Activated naive CD4-positive, alpha-beta T cell treated with anti-CD3 and anti-CD28 coated beads, Interleukin-2, amount 50 U/mL, for 72 hours (primary cell): ENCODE measurements at regions not wholly inside any gene's neighbourhood (a gene's known extent, or its start where the extent isn't known, plus 50 kb on each side); places are given as distances from the start of the nearest gene placed in this dataset.

Source experiments
- ATAC-seq, 2 donors: fragments of 150-1000 bp; cut with Tn5 transposase; 2 replicates each; pipeline ENCODE4 v1.10.0; 2021; ENCODE audit warnings: mild to moderate bottlenecking in 2 of 2, moderate library complexity in 2 of 2
- DNase-seq, 2 donors: peaks; one replicate each; pipeline ENCODE4 v3.0.0; 2021 to 2022; ENCODE audit warnings: low spot score in 2 of 2
- H3K27ac Mint-ChIP-seq, 2 donors: one replicate each; pipeline ENCODE4 v1.8.0; 2022; ENCODE audit warnings: mild to moderate bottlenecking in 2 of 2, mixed read lengths in 2 of 2
- H3K36me3 Mint-ChIP-seq, 2 donors: one replicate each; pipeline ENCODE4 v1.8.0; 2022; ENCODE audit warnings: mixed read lengths in 2 of 2
- H3K9me3 Mint-ChIP-seq, 2 donors: one replicate each; pipeline ENCODE4 v1.8.0; 2022; ENCODE audit warnings: mixed read lengths in 2 of 2

DNA sequence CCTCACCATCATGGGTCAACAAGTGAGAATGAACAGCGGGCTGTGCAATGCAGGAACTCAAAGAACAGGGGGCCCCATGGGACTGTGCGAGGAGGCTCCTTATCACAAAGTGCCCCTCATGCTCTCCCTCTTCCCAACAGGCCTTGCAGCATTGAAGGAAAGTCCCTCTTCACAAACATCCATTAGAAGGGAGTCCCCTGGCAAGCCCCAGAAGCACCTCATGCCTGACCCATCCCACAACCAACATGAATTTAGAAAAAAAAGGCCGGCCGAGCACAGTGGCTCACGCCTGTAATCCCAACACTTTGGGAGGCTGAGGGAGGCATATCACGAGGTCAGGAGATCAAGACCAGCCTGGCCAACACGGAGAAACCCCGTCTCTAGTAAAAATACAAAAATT, 122.6 kb upstream of the FSTL4 start:
- DNase-seq (no peak), ATAC-seq (no peak)
- Mint-ChIP-seq H3K27ac (no peak overlapping the region), H3K36me3 (peaks cover 0 to under 1% of the 10 kb centered on the region in 2 donors), H3K9me3 (peaks cover 8 to 9% of the 10 kb centered on the region in 2 donors)

DNA sequence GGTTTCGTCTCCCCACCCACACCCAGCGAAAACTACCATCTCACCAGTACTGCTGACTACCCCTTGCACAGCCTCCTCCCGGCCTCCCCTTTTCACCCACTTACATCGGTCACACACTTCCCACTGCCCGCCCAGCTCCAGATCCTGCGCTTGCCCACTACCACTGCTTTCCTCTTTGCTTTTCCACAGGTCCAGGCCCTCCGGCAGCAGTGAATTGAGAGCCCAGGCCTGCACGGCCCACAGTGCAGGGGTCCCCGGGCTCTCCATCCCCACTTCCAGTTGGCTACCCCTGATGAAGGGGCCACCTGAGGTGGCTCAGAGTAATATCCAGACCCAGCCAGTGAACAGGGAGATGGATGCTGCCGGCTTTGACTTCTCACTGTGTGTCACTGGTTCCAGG, 120.2 kb upstream of the FSTL4 start:
- Mint-ChIP-seq H3K9me3 (peaks cover 10 to 11% of the 10 kb centered on the region in 2 donors), H3K27ac (peak overlapping the region in 1 of 2 donors; percentile 11), H3K36me3 (peaks cover 0 to 4% of the 10 kb centered on the region in 2 donors)
- no peak for ATAC-seq
- no peak for DNase-seq

GRCh38 chr5:133731951-133732350, 119.6 kb upstream of the FSTL4 start:
- Mint-ChIP-seq H3K27ac (no peak overlapping the region), H3K36me3 (peaks cover 0 to 4% of the 10 kb centered on the region in 2 donors), H3K9me3 (peaks cover 10 to 11% of the 10 kb centered on the region in 2 donors)
- ATAC-seq (no peak), DNase-seq (no peak)

- peaks cover 10 to 11% of the 10 kb centered on the region in 2 donors for H3K9me3 Mint-ChIP-seq
- peaks cover 0 to 4% of the 10 kb centered on the region in 2 donors for H3K36me3 Mint-ChIP-seq
- DNase-seq (no peak), ATAC-seq (no peak)
- H3K27ac Mint-ChIP-seq, result no peak overlapping the region
Measured at GRCh38 chr5:133730866-133731265, 118.5 kb upstream of the FSTL4 start.

DNA sequence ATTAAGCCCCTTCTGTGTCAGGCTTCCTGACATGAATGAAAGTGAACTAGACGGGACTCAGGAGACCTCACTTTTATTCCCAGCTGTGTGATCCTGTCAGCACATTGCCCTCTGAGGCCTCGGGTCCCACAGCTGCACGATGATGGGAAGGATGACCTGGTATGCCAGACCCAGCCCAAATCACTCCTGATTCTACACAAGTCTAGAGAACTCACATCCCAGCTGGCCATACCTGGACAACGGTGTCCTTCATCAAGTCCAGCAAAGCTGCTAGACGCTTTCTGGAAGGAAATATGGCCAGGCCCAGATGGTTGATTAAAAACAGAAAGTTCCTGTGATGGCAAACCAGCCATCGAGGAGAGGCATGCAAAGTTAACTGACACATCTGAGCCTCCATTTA, 118.0 kb upstream of the FSTL4 start:
- H3K27ac Mint-ChIP-seq, result no peak overlapping the region
- no peak for ATAC-seq
- DNase-seq, result no peak
- peaks cover 0 to 4% of the 10 kb centered on the region in 2 donors for H3K36me3 Mint-ChIP-seq
- peaks cover 10 to 11% of the 10 kb centered on the region in 2 donors for H3K9me3 Mint-ChIP-seq

GRCh38 chr5:133729800-133730199, 117.5 kb upstream of the FSTL4 start:
- Mint-ChIP-seq H3K9me3 (peaks cover 10 to 11% of the 10 kb centered on the region in 2 donors), H3K27ac (no peak overlapping the region), H3K36me3 (peaks cover 0 to 4% of the 10 kb centered on the region in 2 donors)
- ATAC-seq, result no peak
- no peak for DNase-seq

- H3K36me3 Mint-ChIP-seq, result peaks cover 0 to 4% of the 10 kb centered on the region in 2 donors
- no peak overlapping the region for H3K27ac Mint-ChIP-seq
- ATAC-seq, result no peak
- no peak for DNase-seq
- peaks cover 10 to 11% of the 10 kb centered on the region in 2 donors for H3K9me3 Mint-ChIP-seq
Measured at GRCh38 chr5:133728475-133728874, 116.1 kb upstream of the FSTL4 start.

- Mint-ChIP-seq H3K36me3 (peaks cover 5 to 9% of the 10 kb centered on the region in 2 donors), H3K27ac (no peak overlapping the region), H3K9me3 (peaks cover 12 to 15% of the 10 kb centered on the region in 2 donors)
- DNase-seq (no peak), ATAC-seq (no peak)
Measured at GRCh38 chr5:133727636-133728035, 115.3 kb upstream of the FSTL4 start.

GRCh38 chr5:133723651-133724366, 111.5 kb upstream of the FSTL4 start:
- no peak for DNase-seq

GRCh38 chr5:133723126-133723525, 110.8 kb upstream of the FSTL4 start:
- DNase-seq (no peak), ATAC-seq (no peak)
- peaks cover 13 to 15% of the 10 kb centered on the region in 2 donors for H3K9me3 Mint-ChIP-seq
- H3K27ac Mint-ChIP-seq, result no peak overlapping the region
- peaks cover 14 to 15% of the 10 kb centered on the region in 2 donors for H3K36me3 Mint-ChIP-seq

More at GRCh38 chr5:133723651-133724366, 111.5 kb upstream of the FSTL4 start:
- H3K27ac Mint-ChIP-seq, result no peak overlapping the region
- ATAC-seq, result no peak
- H3K9me3 Mint-ChIP-seq, result peaks cover 13 to 15% of the 10 kb centered on the region in 2 donors
- peaks cover 14 to 15% of the 10 kb centered on the region in 2 donors for H3K36me3 Mint-ChIP-seq

- Mint-ChIP-seq H3K36me3 (peaks cover 14 to 15% of the 10 kb centered on the region in 2 donors), H3K9me3 (peaks cover 13 to 15% of the 10 kb centered on the region in 2 donors), H3K27ac (no peak overlapping the region)
- ATAC-seq (no peak), DNase-seq (no peak)
Measured at GRCh38 chr5:133721365-133721764, 109.0 kb upstream of the FSTL4 start.

DNA sequence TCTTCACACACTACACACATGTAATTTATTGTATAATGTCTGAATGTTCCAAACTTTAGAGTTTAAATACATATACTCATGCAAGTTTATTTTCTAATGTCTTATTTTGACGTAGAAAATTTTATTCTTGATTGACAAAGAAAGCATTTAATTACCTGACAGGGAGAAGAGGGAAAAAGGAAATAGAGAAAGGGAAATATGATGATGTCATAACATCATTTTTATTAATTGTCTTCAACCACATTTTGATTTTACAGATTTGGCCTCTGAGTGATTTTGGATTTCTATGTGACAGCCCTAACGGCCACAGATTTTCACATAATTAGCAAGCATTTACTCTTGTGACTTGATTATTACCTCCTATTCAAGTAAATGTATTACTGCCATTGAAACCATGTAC, 106.1 kb upstream of the FSTL4 start:
- H3K36me3 Mint-ChIP-seq, result peaks cover 14 to 15% of the 10 kb centered on the region in 2 donors
- DNase-seq (no peak), ATAC-seq (no peak)
- H3K9me3 Mint-ChIP-seq, result peaks cover 13 to 15% of the 10 kb centered on the region in 2 donors
- H3K27ac Mint-ChIP-seq, result no peak overlapping the region

DNA sequence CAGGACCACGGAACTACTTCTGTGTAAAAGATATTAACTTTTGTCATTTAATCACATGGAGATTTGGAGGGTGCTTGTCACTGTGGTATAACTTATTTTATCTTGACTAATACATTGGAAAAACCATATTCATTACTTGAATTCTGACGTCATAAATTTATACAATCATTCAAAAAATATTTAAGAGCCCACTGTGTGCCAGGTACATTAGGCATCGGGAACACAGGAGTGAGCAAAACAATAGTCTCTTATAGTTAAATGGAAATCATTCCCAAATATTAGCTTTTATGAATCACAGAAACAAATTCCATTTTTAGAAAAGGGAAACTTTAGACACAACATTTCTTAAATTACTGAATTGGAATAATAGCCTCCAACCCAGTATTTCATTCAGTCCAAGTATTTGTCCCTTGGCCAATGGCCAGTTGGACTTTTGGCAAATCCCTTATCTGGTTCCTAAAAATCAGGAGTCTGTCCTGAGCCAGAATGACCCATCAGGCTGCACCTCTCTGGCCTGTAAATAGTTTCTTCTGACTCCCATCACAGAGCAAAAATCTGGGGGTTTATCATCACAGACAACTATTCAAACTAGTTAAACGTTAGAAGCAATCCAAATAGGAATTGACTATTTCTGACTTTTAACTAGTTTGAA, 104.3 kb upstream of the FSTL4 start:
- DNase-seq (no peak), ATAC-seq (no peak)
- peaks cover 0 to 6% of the 10 kb centered on the region in 2 donors for H3K9me3 Mint-ChIP-seq
- H3K36me3 Mint-ChIP-seq, result no peaks in the 10 kb centered on the region
- H3K27ac Mint-ChIP-seq, result no peak overlapping the region

GRCh38 chr5:133715616-133716015, 103.3 kb upstream of the FSTL4 start:
- no peak overlapping the region for H3K27ac Mint-ChIP-seq
- H3K9me3 Mint-ChIP-seq, result peaks cover 0 to under 1% of the 10 kb centered on the region in 2 donors
- DNase-seq, result no peak
- no peak for ATAC-seq
- H3K36me3 Mint-ChIP-seq, result no peaks in the 10 kb centered on the region

- no peaks in the 10 kb centered on the region for H3K36me3 Mint-ChIP-seq
Measured at GRCh38 chr5:133715216-133715615, 102.9 kb upstream of the FSTL4 start.

GRCh38 chr5:133714161-133714915, 102.0 kb upstream of the FSTL4 start:
- Mint-ChIP-seq H3K27ac (no peak overlapping the region), H3K9me3 (no peaks in the 10 kb centered on the region), H3K36me3 (no peaks in the 10 kb centered on the region)
- no peak for DNase-seq
- ATAC-seq, result no peak

More at GRCh38 chr5:133715216-133715615, 102.9 kb upstream of the FSTL4 start:
- Mint-ChIP-seq H3K9me3 (no peaks in the 10 kb centered on the region), H3K27ac (no peak overlapping the region)
- ATAC-seq, result no peak
- no peak for DNase-seq

DNA sequence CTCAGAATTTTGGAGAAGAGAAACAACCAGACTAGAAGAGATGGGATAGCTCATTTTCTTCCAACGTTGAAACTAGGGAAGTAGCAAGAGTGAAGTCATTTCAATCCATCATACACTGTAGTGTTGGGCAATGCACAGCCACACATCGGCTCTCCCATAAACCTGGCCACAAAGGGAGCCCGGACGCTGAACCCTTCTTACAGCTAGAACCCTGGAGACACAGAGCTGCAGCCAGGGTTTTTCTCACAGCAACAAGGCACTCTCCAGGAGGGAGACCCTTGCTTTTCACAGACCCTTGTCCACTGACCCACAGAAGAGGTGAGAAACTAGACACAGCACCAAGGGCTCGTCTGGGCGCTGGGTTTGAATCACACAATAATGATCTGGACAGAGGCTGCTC, 101.4 kb upstream of the FSTL4 start:
- H3K36me3 Mint-ChIP-seq, result no peaks in the 10 kb centered on the region
- ATAC-seq, result no peak
- H3K9me3 Mint-ChIP-seq, result no peaks in the 10 kb centered on the region
- no peak for DNase-seq
- H3K27ac Mint-ChIP-seq, result no peak overlapping the region
